ENCODE measurements at regions not wholly inside any gene's neighbourhood (a gene's known extent, or its start where the extent isn't known, plus 50 kb on each side); places are given as distances from the start of the nearest gene placed in this dataset.

GRCh38 chr15:23823508-23823907 is 136.4 kb upstream of the NDN start:
- H3K27ac ChIP-seq: no peak overlapping the region
- no peaks in the 10 kb centered on the region for H3K27me3 ChIP-seq
- TF ChIP-seq CTCF (IDR thresholded peaks at IDR 0.05): no peak
- intact Hi-C loops (cut with DNase I): loop anchor here (10.0 kb wide), 1 partner anchor 161 kb away; no protein-coding TSS in a partner anchor
- no peak for DNase-seq (ENCODE audit: low spot score in 2 of 2)
- no peaks in the 10 kb centered on the region for H3K36me3 ChIP-seq
- H3K4me1 ChIP-seq: no peaks in the 10 kb centered on the region
- peaks cover 0 to 4% of the 10 kb centered on the region in 2 donors for H3K9me3 ChIP-seq
- H3K4me3 ChIP-seq: no peak overlapping the region

GRCh38 chr15:23828786-23829185 is 141.7 kb upstream of the NDN start:
- H3K9me3 ChIP-seq: no peaks in the 10 kb centered on the region

GRCh38 chr15:23835953-23836352 is 148.8 kb upstream of the NDN start:
- no peak for DNase-seq (ENCODE audit: low spot score in 2 of 2)
- Histone ChIP-seq H3K36me3 (no peaks in the 10 kb centered on the region), H3K27ac (no peak overlapping the region), H3K4me1 (no peaks in the 10 kb centered on the region), H3K27me3 (no peaks in the 10 kb centered on the region), H3K4me3 (no peak overlapping the region), H3K9me3 (no peaks in the 10 kb centered on the region)
- TF ChIP-seq CTCF (IDR thresholded peaks at IDR 0.05): no peak
- intact Hi-C loops (cut with DNase I): no loop called here

More at GRCh38 chr15:23828786-23829185, 141.7 kb upstream of the NDN start:
- Histone ChIP-seq H3K27ac (no peak overlapping the region), H3K36me3 (no peaks in the 10 kb centered on the region), H3K4me1 (no peaks in the 10 kb centered on the region), H3K4me3 (no peak overlapping the region), H3K27me3 (no peaks in the 10 kb centered on the region)
- no peak for TF ChIP-seq CTCF (IDR thresholded peaks at IDR 0.05)
- intact Hi-C loops (cut with DNase I): loop anchor here (10.0 kb wide), 1 partner anchor 156 kb away; no protein-coding TSS in a partner anchor
- DNase-seq (ENCODE audit: low spot score in 2 of 2): no peak

DNA sequence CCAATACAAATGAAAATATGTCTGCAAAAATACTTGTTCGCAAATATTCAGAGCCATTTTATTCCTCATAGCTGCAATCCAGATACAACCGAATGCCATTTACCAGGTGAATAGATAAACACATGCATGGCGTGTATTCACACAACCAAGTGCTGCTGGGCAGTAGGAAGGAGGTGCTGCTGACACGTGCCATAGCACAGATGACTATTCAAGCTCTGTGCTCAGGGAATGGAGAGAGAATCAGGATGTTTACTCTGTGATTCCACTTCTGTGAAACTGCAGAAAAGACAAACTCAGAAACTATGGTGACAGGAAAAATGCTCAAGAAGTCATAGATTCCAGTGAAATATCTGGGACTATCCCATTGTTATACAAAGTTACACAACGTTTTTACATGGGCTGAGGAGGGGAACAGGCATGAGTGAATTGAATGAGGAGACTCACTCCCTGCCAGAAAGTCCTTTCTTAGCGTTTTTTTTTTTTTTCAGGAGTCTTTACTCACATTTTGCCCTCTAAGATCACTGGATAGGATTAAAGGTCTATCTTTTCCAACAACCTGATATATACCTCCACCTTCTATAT is 152.9 kb upstream of the NDN start:
- no peaks in the 10 kb centered on the region for H3K36me3 ChIP-seq
- no peaks in the 10 kb centered on the region for H3K4me1 ChIP-seq
- intact Hi-C loops (cut with DNase I): no loop called here
- no peaks in the 10 kb centered on the region for H3K27me3 ChIP-seq
- no peak for DNase-seq (ENCODE audit: low spot score in 2 of 2)
- no peak overlapping the region for H3K4me3 ChIP-seq
- TF ChIP-seq CTCF (IDR thresholded peaks at IDR 0.05): no peak
- H3K9me3 ChIP-seq: no peaks in the 10 kb centered on the region
- H3K27ac ChIP-seq: no peak overlapping the region

- Histone ChIP-seq H3K4me1 (no peaks in the 10 kb centered on the region), H3K9me3 (no peaks in the 10 kb centered on the region), H3K36me3 (no peaks in the 10 kb centered on the region), H3K27ac (no peak overlapping the region), H3K4me3 (no peak overlapping the region), H3K27me3 (no peaks in the 10 kb centered on the region)
- DNase-seq (ENCODE audit: low spot score in 2 of 2): no peak
- intact Hi-C loops (cut with DNase I): no loop called here
- no peak for TF ChIP-seq CTCF (IDR thresholded peaks at IDR 0.05)
Measured at GRCh38 chr15:23846218-23846617, 159.1 kb upstream of the NDN start.

DNA sequence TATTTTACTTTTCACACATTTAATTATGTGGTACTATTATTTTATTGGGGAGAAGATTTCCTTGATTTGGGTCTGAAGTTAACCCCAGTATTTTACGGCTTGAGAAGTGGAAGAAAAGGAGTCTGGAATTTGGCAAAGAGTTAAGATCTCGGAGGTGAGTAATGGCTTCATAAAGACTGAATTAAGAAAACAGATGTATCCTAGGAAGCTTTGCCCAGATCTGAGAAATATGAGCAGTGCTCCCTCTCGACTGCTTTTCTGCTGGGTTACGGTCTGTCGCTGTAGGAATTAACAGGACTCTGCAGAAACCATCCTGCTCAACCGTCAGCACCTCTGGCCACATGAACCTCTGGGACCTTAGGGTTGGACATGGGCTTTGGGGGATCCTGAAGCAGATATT is 163.6 kb upstream of the NDN start:
- Histone ChIP-seq H3K4me1 (no peaks in the 10 kb centered on the region), H3K27ac (no peak overlapping the region), H3K36me3 (no peaks in the 10 kb centered on the region), H3K4me3 (no peak overlapping the region), H3K27me3 (no peaks in the 10 kb centered on the region), H3K9me3 (no peaks in the 10 kb centered on the region)
- DNase-seq (ENCODE audit: low spot score in 2 of 2): no peak
- no peak for TF ChIP-seq CTCF (IDR thresholded peaks at IDR 0.05)
- intact Hi-C loops (cut with DNase I): no loop called here

Data from ascending aorta (tissue), 2 donors.